Nephron progenitor cell (in vitro differentiated cells): ENCODE measurements at regions not wholly inside any gene's neighbourhood (a gene's known extent, or its start where the extent isn't known, plus 50 kb on each side); places are given as distances from the start of the nearest gene placed in this dataset.

ENCODE experiments used
- DNase-seq: peaks from one replicate; pipeline ENCODE4 v3.0.0; 2021
- H3K27ac Mint-ChIP-seq: 2 replicates; pipeline ENCODE4 v1.8.0; 2021; ENCODE audit warnings: mild to moderate bottlenecking, moderate library complexity, mixed read lengths
- H3K27me3 Mint-ChIP-seq: 2 replicates; pipeline ENCODE4 v1.8.0; 2021; ENCODE audit warnings: mild to moderate bottlenecking, low read depth, mixed read lengths; ENCODE audit not compliant: poor library complexity
- H3K36me3 Mint-ChIP-seq: 2 replicates; pipeline ENCODE4 v1.8.0; 2021; ENCODE audit warnings: low read depth, mixed read lengths
- H3K4me1 Mint-ChIP-seq: 2 replicates; pipeline ENCODE4 v1.8.0; 2021; ENCODE audit warnings: mixed read lengths
- H3K4me3 Mint-ChIP-seq: 2 replicates; pipeline ENCODE4 v1.8.0; 2021; ENCODE audit warnings: mild to moderate bottlenecking, moderate library complexity, mixed read lengths
- H3K9me3 Mint-ChIP-seq: 2 replicates; pipeline ENCODE4 v1.8.0; 2021; ENCODE audit warnings: mild to moderate bottlenecking, moderate library complexity, mixed read lengths
- CTCF ChIP-seq: fragments of 200-600 bp; sonication (generic); IDR thresholded peaks from 2 replicates; pipeline ENCODE4 v1.5.0; 2021; ENCODE audit warnings: antibody characterized with exemption

- H3K4me1 Mint-ChIP-seq: no peaks in the 10 kb centered on the region
- H3K27ac Mint-ChIP-seq: no peak overlapping the region
- H3K27me3 Mint-ChIP-seq: peaks cover 2% of the 10 kb centered on the region
- no peaks in the 10 kb centered on the region for H3K36me3 Mint-ChIP-seq
- H3K9me3 Mint-ChIP-seq: no peaks in the 10 kb centered on the region
- no peak for TF ChIP-seq CTCF
- H3K4me3 Mint-ChIP-seq: no peak overlapping the region
- DNase-seq: no peak
Observed at GRCh38 chr7:12805957-12806356, 118.5 kb downstream of the ARL4A start.

GRCh38 chr7:12809476-12809875 lies 122.0 kb downstream of the ARL4A start:
- Mint-ChIP-seq H3K27me3 (peaks cover 2% of the 10 kb centered on the region), H3K4me1 (no peaks in the 10 kb centered on the region), H3K9me3 (peaks cover 6% of the 10 kb centered on the region), H3K36me3 (no peaks in the 10 kb centered on the region), H3K4me3 (no peak overlapping the region), H3K27ac (peak overlapping the region; percentile 84)
- TF ChIP-seq CTCF: no peak
- no peak for DNase-seq

DNA sequence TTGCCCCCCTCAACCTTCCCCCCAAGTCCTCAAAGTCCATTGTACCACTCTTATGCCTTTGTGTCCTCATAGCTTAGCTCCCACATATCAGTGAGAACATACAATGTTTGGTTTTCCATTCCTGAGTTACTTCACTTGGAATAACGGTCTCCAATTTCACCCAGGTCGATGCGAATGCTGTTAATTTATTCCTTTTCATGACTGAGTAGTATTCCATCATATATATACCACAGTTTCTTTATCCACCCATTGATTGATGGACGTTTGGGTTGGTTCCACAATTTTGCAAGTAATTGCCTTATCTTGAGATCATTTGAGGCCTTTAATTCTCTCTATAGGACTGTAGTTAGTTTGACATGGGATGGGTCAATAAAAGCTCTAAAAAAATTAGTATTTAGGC lies 124.7 kb downstream of the ARL4A start:
- Mint-ChIP-seq H3K27me3 (peaks cover 6% of the 10 kb centered on the region), H3K36me3 (no peaks in the 10 kb centered on the region), H3K9me3 (peaks cover 6% of the 10 kb centered on the region), H3K4me1 (no peaks in the 10 kb centered on the region), H3K4me3 (no peak overlapping the region), H3K27ac (no peak overlapping the region)
- no peak for TF ChIP-seq CTCF
- DNase-seq: no peak

DNA sequence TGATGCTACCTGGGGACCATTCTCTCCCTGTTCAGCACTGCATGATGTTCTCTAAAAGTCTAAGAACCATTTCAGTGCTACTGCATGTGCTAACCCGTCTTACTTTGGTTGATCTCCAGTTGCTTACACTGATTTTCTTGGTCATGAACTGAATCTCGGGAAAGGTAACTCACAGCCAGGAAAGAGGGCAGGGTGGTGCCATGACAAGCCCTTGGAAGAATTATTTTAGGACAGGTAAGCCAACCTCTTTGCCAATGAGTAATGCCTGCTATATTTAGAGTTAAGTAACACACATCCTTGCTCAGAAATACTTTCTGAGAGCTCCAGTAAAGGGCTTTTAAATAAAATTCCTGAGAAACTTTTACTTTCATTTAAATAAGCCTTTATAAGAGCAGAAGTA lies 126.7 kb downstream of the ARL4A start:
- H3K9me3 Mint-ChIP-seq: peaks cover 6% of the 10 kb centered on the region

DNA sequence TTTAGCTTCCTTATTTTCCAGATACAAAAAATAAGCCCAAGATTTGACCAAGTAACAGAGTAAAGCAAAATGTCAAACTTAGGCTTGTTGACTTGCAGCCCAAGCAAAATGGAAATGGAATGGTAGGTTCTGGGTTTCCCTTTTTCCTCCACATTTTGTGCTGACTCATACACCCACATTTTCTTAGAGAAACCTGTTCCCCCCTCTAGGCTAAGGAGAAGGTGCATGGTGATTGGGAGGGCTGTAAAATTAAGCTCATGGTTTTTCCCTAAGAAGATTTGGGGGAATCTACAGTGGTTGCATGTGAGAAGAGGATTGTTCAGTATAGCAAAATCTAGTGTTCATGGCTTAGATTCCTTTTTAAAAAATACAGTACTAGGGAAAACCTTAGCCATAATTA lies 127.4 kb downstream of the ARL4A start:
- TF ChIP-seq CTCF: no peak
- H3K4me1 Mint-ChIP-seq: no peaks in the 10 kb centered on the region
- H3K36me3 Mint-ChIP-seq: no peaks in the 10 kb centered on the region
- DNase-seq: no peak
- peaks cover 6% of the 10 kb centered on the region for H3K9me3 Mint-ChIP-seq
- no peak overlapping the region for H3K4me3 Mint-ChIP-seq
- no peak overlapping the region for H3K27ac Mint-ChIP-seq
- H3K27me3 Mint-ChIP-seq: peaks cover 4% of the 10 kb centered on the region

More for the DNA sequence above, 126.7 kb downstream of the ARL4A start:
- H3K4me1 Mint-ChIP-seq: no peaks in the 10 kb centered on the region
- no peak for TF ChIP-seq CTCF
- no peak for DNase-seq
- H3K27me3 Mint-ChIP-seq: peaks cover 4% of the 10 kb centered on the region
- H3K27ac Mint-ChIP-seq: no peak overlapping the region
- no peaks in the 10 kb centered on the region for H3K36me3 Mint-ChIP-seq
- H3K4me3 Mint-ChIP-seq: no peak overlapping the region

DNA sequence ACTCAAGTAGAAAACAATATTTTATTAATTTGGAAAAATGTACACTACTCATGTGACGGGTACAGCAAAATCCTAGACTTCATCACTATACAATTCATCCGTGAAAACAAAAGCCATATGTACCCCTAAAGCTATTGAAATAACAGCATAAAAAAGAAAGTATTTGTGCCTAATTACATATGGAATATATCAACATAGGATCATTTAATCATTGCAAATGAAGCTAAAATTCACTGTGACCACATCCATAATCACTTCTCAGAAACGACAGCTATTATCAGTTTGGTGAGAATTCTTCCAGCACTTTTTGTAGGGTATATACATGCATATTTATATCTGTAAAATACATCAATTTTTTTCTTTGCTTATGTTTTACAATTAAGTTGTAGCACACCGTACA lies 128.0 kb downstream of the ARL4A start:
- H3K4me1 Mint-ChIP-seq: no peaks in the 10 kb centered on the region
- no peak for DNase-seq
- peaks cover 4% of the 10 kb centered on the region for H3K27me3 Mint-ChIP-seq
- H3K36me3 Mint-ChIP-seq: no peaks in the 10 kb centered on the region
- TF ChIP-seq CTCF: no peak
- H3K4me3 Mint-ChIP-seq: no peak overlapping the region
- no peak overlapping the region for H3K27ac Mint-ChIP-seq
- peaks cover 6% of the 10 kb centered on the region for H3K9me3 Mint-ChIP-seq
